PFSK-1 (cell line): ENCODE measurements at regions not wholly inside any gene's neighbourhood (a gene's known extent, or its start where the extent isn't known, plus 50 kb on each side); places are given as distances from the start of the nearest gene placed in this dataset.

ENCODE experiments used
- FOXP2 ChIP-seq: optimal IDR thresholded peaks from 2 replicates; pipeline ENCODE3; 2011; ENCODE audit warnings: borderline replicate concordance, control low read depth, inconsistent platforms; ENCODE audit not compliant: insufficient read depth; ENCODE audit errors: extremely low read length, extremely low read depth
- POLR2AphosphoS5 ChIP-seq: IDR thresholded peaks from 2 replicates; pipeline ENCODE4 v1.6.1; 2012; ENCODE audit warnings: low read depth, mild to moderate bottlenecking, control low read depth, low read length, moderate library complexity
- REST ChIP-seq, 2 experiments: IDR thresholded peaks; 2 replicates each; pipeline versions ENCODE4 v1.6.1 to v1.8.0; 2011 to 2012; ENCODE audit warnings: low read depth in 2 of 2, low read length in 2 of 2, control low read depth in 1 of 2, inconsistent platforms in 1 of 2, mild to moderate bottlenecking in 1 of 2, moderate library complexity in 1 of 2; ENCODE audit not compliant: insufficient read depth in 1 of 2
- SIN3A ChIP-seq: IDR thresholded peaks from 2 replicates; pipeline ENCODE4 v1.6.1; 2012; ENCODE audit warnings: mild to moderate bottlenecking, low read length, moderate library complexity, borderline replicate concordance; ENCODE audit not compliant: insufficient read depth
- TAF1 ChIP-seq: IDR thresholded peaks from 2 replicates; pipeline ENCODE4 v1.6.1; 2012; ENCODE audit warnings: low read length, control low read depth, borderline replicate concordance; ENCODE audit not compliant: insufficient read depth

GRCh38 chr13:105441051-105441750 is 1094.3 kb downstream of the EFNB2 start:
- TF ChIP-seq TAF1 = no peak
- no peak for TF ChIP-seq FOXP2
- no peak for TF ChIP-seq REST (IDR thresholded peaks at IDR 0.05; ENCODE audit: insufficient read depth in 1 of 2, low read depth in 2 of 2, low read length in 2 of 2)
- no peak for TF ChIP-seq POLR2AphosphoS5
- no peak for TF ChIP-seq SIN3A

- no peak for TF ChIP-seq POLR2AphosphoS5
- no peak for TF ChIP-seq SIN3A
- no peak for TF ChIP-seq FOXP2
- TF ChIP-seq REST (IDR thresholded peaks at IDR 0.05; ENCODE audit: insufficient read depth in 1 of 2, low read depth in 2 of 2, low read length in 2 of 2) = no peak
- no peak for TF ChIP-seq TAF1
These were observed 1098.5 kb downstream of the EFNB2 start for GRCh38 chr13:105436943-105437342.

GRCh38 chr13:105432438-105432837 is 1103.0 kb downstream of the EFNB2 start:
- TF ChIP-seq FOXP2 (no peak), TAF1 (no peak), SIN3A (no peak), POLR2AphosphoS5 (no peak), REST (IDR thresholded peaks at IDR 0.05; ENCODE audit: insufficient read depth in 1 of 2, low read depth in 2 of 2, low read length in 2 of 2) (no peak)

- TF ChIP-seq SIN3A (no peak), FOXP2 (no peak), REST (IDR thresholded peaks at IDR 0.05; ENCODE audit: insufficient read depth in 1 of 2, low read depth in 2 of 2, low read length in 2 of 2) (no peak), POLR2AphosphoS5 (no peak), TAF1 (no peak)
These were observed 1106.7 kb downstream of the EFNB2 start for GRCh38 chr13:105428811-105429210.

- TF ChIP-seq POLR2AphosphoS5 = no peak
- TF ChIP-seq FOXP2 = no peak
- TF ChIP-seq SIN3A = no peak
- TF ChIP-seq TAF1 = no peak
- no peak for TF ChIP-seq REST (IDR thresholded peaks at IDR 0.05; ENCODE audit: insufficient read depth in 1 of 2, low read depth in 2 of 2, low read length in 2 of 2)
These were observed 1109.0 kb downstream of the EFNB2 start for GRCh38 chr13:105426441-105426840.
